HepG2 (cell line): ENCODE measurements at regions not wholly inside any gene's neighbourhood (a gene's known extent, or its start where the extent isn't known, plus 50 kb on each side); places are given as distances from the start of the nearest gene placed in this dataset.

Source experiments
- ATAC-seq: fragments of 200-7000 bp; cut with Tn5 transposase; 3 replicates; pipeline ENCODE4 v1.9.1; 2020; ENCODE audit warnings: mild to moderate bottlenecking, moderate library complexity
- BruUV-seq: library from RNA; stranded (reverse); fragments of 400-500 nt; replicated peaks from 2 replicates; lab custom pipeline; 2021; lab: Mats Ljungman, UMichigan
- CTCF ChIA-PET: fragments of 300-600 bp; formaldehyde crosslinking; extraction: SDS; loops from one replicate; lab custom pipeline; 2021; ENCODE audit warnings: low total read pairs, inconsistent platforms, low intra/inter-chr PET ratio; lab: Yijun Ruan, JAX
- POLR2A ChIA-PET: fragments of 350-600 bp; sonication (Branson Sonifier 250); formaldehyde crosslinking; loops from one replicate; lab custom pipeline; 2020; ENCODE audit warnings: antibody characterized with exemption, inconsistent platforms; lab: Yijun Ruan, JAX
- DNase-seq: peaks from one replicate; pipeline ENCODE4 v3.0.0-alpha.2; 2015; ENCODE audit warnings: low spot score
- FAIRE-seq: peaks from 3 replicates; lab custom pipeline; 2011; peaks lifted over from hg19 to GRCh38; lab: Jason Lieb, UNC
- H2AFZ ChIP-seq: one replicate; pipeline ENCODE4 v1.6.1; 2011; ENCODE audit warnings: low read length, inconsistent platforms
- H3K27ac ChIP-seq: fragments of 300-600 bp; 3 replicates; pipeline ENCODE4 v1.8.0; 2011; ENCODE audit warnings: mixed run types, mild to moderate bottlenecking, mixed read lengths, low read length, inconsistent platforms; ENCODE audit not compliant: insufficient read depth; ENCODE audit errors: extremely low read length
- H3K27me3 ChIP-seq, 2 experiments: fragments of 200-600 bp in 1 of 2; 2 replicates in 1 of 2; 3 replicates in 1 of 2; pipeline versions ENCODE4 v1.6.0 to v1.8.0; 2011; ENCODE audit warnings: low read length in 2 of 2, mild to moderate bottlenecking in 2 of 2, moderate library complexity in 2 of 2, inconsistent platforms in 1 of 2; ENCODE audit not compliant: insufficient read depth in 2 of 2, control insufficient read depth in 1 of 2
- H3K36me3 ChIP-seq, 2 experiments: fragments of 200-600 bp in 1 of 2; replicated peaks in 1 of 2; 2 replicates in 1 of 2; 3 replicates in 1 of 2; pipeline versions ENCODE4 v1.5.1 to v1.8.0; 2011; ENCODE audit warnings: low read length in 2 of 2, inconsistent platforms in 1 of 2; ENCODE audit not compliant: insufficient read depth in 2 of 2, control insufficient read depth in 1 of 2
- H3K4me1 ChIP-seq: 2 replicates; pipeline ENCODE4 v1.5.1; 2012; ENCODE audit warnings: low read length, inconsistent platforms; ENCODE audit not compliant: insufficient read depth
- H3K4me2 ChIP-seq: 2 replicates; pipeline ENCODE4 v1.6.0; 2011; ENCODE audit warnings: low read depth, low read length, inconsistent platforms
- H3K4me3 ChIP-seq, 3 experiments: fragments of 200-600 bp in 1 of 3; sonication (generic), shearing (Covaris generic) in 1 of 3; replicated peaks in 1 of 3; 2 replicates each; pipeline ENCODE4 v1.5.1; 2011 to 2016; ENCODE audit warnings: low read length in 3 of 3, inconsistent platforms in 2 of 3, low read depth in 2 of 3, mild to moderate bottlenecking in 2 of 3, control low read depth in 1 of 3, mixed read lengths in 1 of 3; ENCODE audit not compliant: insufficient read depth in 1 of 3
- H3K79me2 ChIP-seq: one replicate; pipeline ENCODE4 v1.6.1; 2011; ENCODE audit warnings: low read length, inconsistent platforms; ENCODE audit not compliant: insufficient read depth
- H3K9ac ChIP-seq: 2 replicates; pipeline ENCODE4 v1.6.0; 2011; ENCODE audit warnings: mild to moderate bottlenecking, low read depth, low read length, inconsistent platforms; ENCODE audit not compliant: insufficient read depth
- H3K9me3 ChIP-seq: 2 replicates; pipeline ENCODE4 v1.5.1; 2012; ENCODE audit warnings: mild to moderate bottlenecking, low read length
- H4K20me1 ChIP-seq: 2 replicates; pipeline ENCODE4 v1.6.0; 2011; ENCODE audit warnings: inconsistent platforms, mild to moderate bottlenecking, low read length, moderate library complexity; ENCODE audit not compliant: insufficient read depth
- KDM5A ChIP-seq: fragments of 200-600 bp; sonication (generic); IDR thresholded peaks from 2 replicates; pipeline ENCODE4 v1.7.0; 2018; ENCODE audit warnings: antibody characterized with exemption, mild to moderate bottlenecking, low read length, borderline replicate concordance
- SSRP1 ChIP-seq: IDR thresholded peaks from 2 replicates; pipeline ENCODE4 v1.6.1; 2016; ENCODE audit warnings: control low read depth
- WIZ ChIP-seq: sonication (generic); formaldehyde crosslinking; IDR thresholded peaks from 2 replicates; pipeline ENCODE4 v1.5.1; 2020; ENCODE audit warnings: mild to moderate bottlenecking, missing genetic modification reagents
- ZFP36L2 ChIP-seq: sonication (generic); formaldehyde crosslinking; IDR thresholded peaks from 2 replicates; pipeline ENCODE4 v1.4.0; 2020; ENCODE audit warnings: missing genetic modification reagents
- WGBS: methylation state at CpG from one replicate; pipeline ENCODE4 v1.1.6; 2017; ENCODE audit warnings: low lambda C conversion rate; 5-methylcytosine and 5-hydroxymethylcytosine counted together
- in situ Hi-C: cut with HindIII; loops from 2 replicates; pipeline ENCODE4 v1.10.0; 2017; ENCODE audit warnings: low pct_unique_long_range_greater_than_20kb; ENCODE audit not compliant: extremely low pct_ligation_motif_present
- intact Hi-C: fragments of 100-400 bp; cut with micrococcal nuclease; formaldehyde crosslinking; loops from one replicate; pipeline ENCODE4 v1.10.0; 2022; ENCODE audit not compliant: unreplicated experiment
- TF ChIP-seq, protein P1 (sequence below): sonication (generic); formaldehyde crosslinking; IDR thresholded peaks from 2 replicates; pipeline ENCODE4 v1.5.0; 2020; ENCODE audit warnings: mild to moderate bottlenecking, missing genetic modification reagents, moderate library complexity
- TF ChIP-seq, protein P2 (sequence below): sonication (generic); formaldehyde crosslinking; IDR thresholded peaks from 2 replicates; pipeline ENCODE4 v1.4.0; 2020; ENCODE audit warnings: missing genetic modification reagents

DNA sequence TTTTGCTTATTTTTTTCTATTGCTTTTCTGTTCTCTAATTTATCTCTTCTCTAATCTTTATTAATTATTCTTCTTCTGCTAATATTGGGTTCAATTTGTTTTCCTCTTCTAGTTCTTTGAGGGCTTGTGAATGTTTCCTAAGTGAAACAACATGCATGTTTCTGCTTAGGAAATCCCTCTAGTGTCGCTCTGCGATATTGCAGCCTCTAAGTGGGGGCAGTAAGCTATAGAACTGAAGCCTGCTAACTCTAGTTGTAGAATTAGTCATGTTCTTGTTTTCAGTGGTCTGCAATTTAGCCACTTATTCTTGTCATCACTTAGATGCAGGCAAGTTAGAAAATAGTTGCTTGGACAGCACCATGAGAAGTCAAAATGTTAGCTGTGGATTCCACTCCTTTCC, 222.6 kb downstream of the SPIN4 start:
- ATAC-seq (peak; percentile 53; the same call in 2 of the 3 replicates), DNase-seq (peak; percentile 11), FAIRE-seq (no peak)
- Histone ChIP-seq H3K27me3 (no peaks in the 10 kb centered on the region), H3K4me2 (no peak overlapping the region), H3K4me1 (no peaks in the 10 kb centered on the region), H4K20me1 (no peaks in the 10 kb centered on the region), H3K9me3 (no peaks in the 10 kb centered on the region), H2AFZ (no peak overlapping the region), H3K9ac (no peak overlapping the region), H3K27ac (no peak overlapping the region), H3K4me3 (no peak overlapping the region), H3K36me3 (no peaks in the 10 kb centered on the region), H3K79me2 (no peaks in the 10 kb centered on the region)
- intact Hi-C loops = no loop called here
- POLR2A ChIA-PET = no interaction called here
- WGBS = 0% methylated on average over 2 of the region's 2 CpGs
- BruUV-seq = no TSS peak
- CTCF ChIA-PET = no interaction called here
- in situ Hi-C loops = no loop called here
- TF ChIP-seq WIZ (CRISPR knock-in tag) (no peak), SSRP1 (CRISPR knock-in tag) (no peak)
- TF ChIP-seq, protein P1, sequence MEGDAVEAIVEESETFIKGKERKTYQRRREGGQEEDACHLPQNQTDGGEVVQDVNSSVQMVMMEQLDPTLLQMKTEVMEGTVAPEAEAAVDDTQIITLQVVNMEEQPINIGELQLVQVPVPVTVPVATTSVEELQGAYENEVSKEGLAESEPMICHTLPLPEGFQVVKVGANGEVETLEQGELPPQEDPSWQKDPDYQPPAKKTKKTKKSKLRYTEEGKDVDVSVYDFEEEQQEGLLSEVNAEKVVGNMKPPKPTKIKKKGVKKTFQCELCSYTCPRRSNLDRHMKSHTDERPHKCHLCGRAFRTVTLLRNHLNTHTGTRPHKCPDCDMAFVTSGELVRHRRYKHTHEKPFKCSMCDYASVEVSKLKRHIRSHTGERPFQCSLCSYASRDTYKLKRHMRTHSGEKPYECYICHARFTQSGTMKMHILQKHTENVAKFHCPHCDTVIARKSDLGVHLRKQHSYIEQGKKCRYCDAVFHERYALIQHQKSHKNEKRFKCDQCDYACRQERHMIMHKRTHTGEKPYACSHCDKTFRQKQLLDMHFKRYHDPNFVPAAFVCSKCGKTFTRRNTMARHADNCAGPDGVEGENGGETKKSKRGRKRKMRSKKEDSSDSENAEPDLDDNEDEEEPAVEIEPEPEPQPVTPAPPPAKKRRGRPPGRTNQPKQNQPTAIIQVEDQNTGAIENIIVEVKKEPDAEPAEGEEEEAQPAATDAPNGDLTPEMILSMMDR (CRISPR knock-in tag) = peak; percentile 17; the same call in 1 of the 2 replicates

DNA sequence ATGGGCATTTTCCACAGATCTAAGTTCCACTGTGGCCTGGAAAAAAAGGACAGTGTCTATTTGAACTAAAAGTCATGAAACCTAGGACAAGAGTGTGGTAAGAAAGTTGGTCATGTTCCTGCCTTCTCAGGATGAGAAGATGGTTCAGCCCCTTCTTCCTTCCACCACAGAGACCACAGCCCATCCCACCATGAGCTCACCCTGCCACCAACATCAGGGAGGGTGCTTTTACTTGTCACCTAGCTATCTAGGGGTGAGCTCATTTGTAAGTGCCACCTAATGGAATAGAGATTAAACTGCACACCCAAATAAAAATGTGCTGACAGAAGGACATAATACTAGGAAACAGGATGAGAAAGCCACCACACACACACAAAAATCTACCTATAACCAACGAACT, 235.9 kb downstream of the SPIN4 start:
- Histone ChIP-seq H3K4me1 (no peaks in the 10 kb centered on the region), H3K27me3 (no peaks in the 10 kb centered on the region), H3K4me2 (no peak overlapping the region), H3K36me3 (no peaks in the 10 kb centered on the region), H3K9ac (no peak overlapping the region), H3K27ac (no peak overlapping the region), H4K20me1 (no peaks in the 10 kb centered on the region), H3K4me3 (no peak overlapping the region), H2AFZ (no peak overlapping the region), H3K9me3 (peaks cover 7% of the 10 kb centered on the region; the same call in 1 of the 2 replicates), H3K79me2 (no peaks in the 10 kb centered on the region)
- in situ Hi-C loops = no loop called here
- DNase-seq (no peak), FAIRE-seq (no peak), ATAC-seq (no peak)
- 0% methylated on average over 1 of the region's 1 CpG for WGBS
- POLR2A ChIA-PET = no interaction called here
- TF ChIP-seq, protein P2, sequence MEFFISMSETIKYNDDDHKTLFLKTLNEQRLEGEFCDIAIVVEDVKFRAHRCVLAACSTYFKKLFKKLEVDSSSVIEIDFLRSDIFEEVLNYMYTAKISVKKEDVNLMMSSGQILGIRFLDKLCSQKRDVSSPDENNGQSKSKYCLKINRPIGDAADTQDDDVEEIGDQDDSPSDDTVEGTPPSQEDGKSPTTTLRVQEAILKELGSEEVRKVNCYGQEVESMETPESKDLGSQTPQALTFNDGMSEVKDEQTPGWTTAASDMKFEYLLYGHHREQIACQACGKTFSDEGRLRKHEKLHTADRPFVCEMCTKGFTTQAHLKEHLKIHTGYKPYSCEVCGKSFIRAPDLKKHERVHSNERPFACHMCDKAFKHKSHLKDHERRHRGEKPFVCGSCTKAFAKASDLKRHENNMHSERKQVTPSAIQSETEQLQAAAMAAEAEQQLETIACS = no peak
- no peak for TF ChIP-seq KDM5A
- TF ChIP-seq ZFP36L2 = no peak
- CTCF ChIA-PET = no interaction called here
- intact Hi-C loops = no loop called here
- no TSS peak for BruUV-seq
